GM19025 (cell line): ENCODE measurements at regions not wholly inside any gene's neighbourhood (a gene's known extent, or its start where the extent isn't known, plus 50 kb on each side); places are given as distances from the start of the nearest gene placed in this dataset.
"Not testable (repeated sequence)": the region's sequence is repeated elsewhere in the genome, so short reads cannot be mapped to it uniquely, and the experiment has no call there.

ENCODE experiments used
- ATAC-seq: cut with Tn5 transposase; IDR thresholded peaks from one replicate; pipeline ENCODE4 v1.9.1; 2021; ENCODE audit warnings: mild to moderate bottlenecking, low read depth, moderate library complexity; ENCODE audit not compliant: unreplicated experiment

- ATAC-seq = peak; percentile 83
Observed at GRCh38 chr14:59028476-59029202, 159.8 kb upstream of the DAAM1 start.

- ATAC-seq = no peak
Observed at GRCh38 chr14:59032826-59033225, 155.6 kb upstream of the DAAM1 start.

GRCh38 chr14:59036134-59036533 lies 152.3 kb upstream of the DAAM1 start:
- no peak for ATAC-seq

GRCh38 chr14:59037086-59037485 lies 151.4 kb upstream of the DAAM1 start:
- no peak for ATAC-seq

- ATAC-seq = no peak
Observed at GRCh38 chr14:59037620-59038019, 150.8 kb upstream of the DAAM1 start.

- no peak for ATAC-seq
Observed at GRCh38 chr14:59038746-59039145, 149.7 kb upstream of the DAAM1 start.

- no peak for ATAC-seq
Observed at GRCh38 chr14:59041308-59041707, 147.2 kb upstream of the DAAM1 start.

- no peak for ATAC-seq
Observed at GRCh38 chr14:59044707-59045106, 143.8 kb upstream of the DAAM1 start.

- ATAC-seq = no peak
Observed at GRCh38 chr14:59046746-59047145, 141.7 kb upstream of the DAAM1 start.

- ATAC-seq = no peak
Observed at GRCh38 chr14:59055006-59055405, 133.5 kb upstream of the DAAM1 start.

GRCh38 chr14:59055439-59056045 lies 132.9 kb upstream of the DAAM1 start:
- ATAC-seq = no peak

GRCh38 chr14:59057551-59057950 lies 130.9 kb upstream of the DAAM1 start:
- ATAC-seq = no peak

GRCh38 chr14:59058776-59059175 lies 129.7 kb upstream of the DAAM1 start:
- not testable (repeated sequence) for ATAC-seq

GRCh38 chr14:59060841-59061240 lies 127.6 kb upstream of the DAAM1 start:
- ATAC-seq = no peak

- ATAC-seq = no peak
Observed at GRCh38 chr14:59061292-59061691, 127.2 kb upstream of the DAAM1 start.

- no peak for ATAC-seq
Observed at GRCh38 chr14:59063259-59063658, 125.2 kb upstream of the DAAM1 start.

GRCh38 chr14:59067127-59067894 lies 121.2 kb upstream of the DAAM1 start:
- no peak for ATAC-seq

- no peak for ATAC-seq
Observed at GRCh38 chr14:59069163-59069854, 119.2 kb upstream of the DAAM1 start.

- no peak for ATAC-seq
Observed at GRCh38 chr14:59075506-59075905, 113.0 kb upstream of the DAAM1 start.

GRCh38 chr14:59081720-59082119 lies 106.7 kb upstream of the DAAM1 start:
- no peak for ATAC-seq

GRCh38 chr14:59085207-59085739 lies 103.2 kb upstream of the DAAM1 start:
- ATAC-seq = no peak
